ENCODE measurements at regions not wholly inside any gene's neighbourhood (a gene's known extent, or its start where the extent isn't known, plus 50 kb on each side); places are given as distances from the start of the nearest gene placed in this dataset.

- Mint-ChIP-seq H3K9me3 (no peaks in the 10 kb centered on the region), H3K27ac (no peak overlapping the region), H3K36me3 (ENCODE audit: low read depth) (no peaks in the 10 kb centered on the region), H3K4me1 (ENCODE audit: low read depth) (no peaks in the 10 kb centered on the region), H3K4me3 (no peak overlapping the region), H3K27me3 (no peaks in the 10 kb centered on the region)
- intact Hi-C loops (cut with micrococcal nuclease) = no loop called here
- no peak for ATAC-seq
- ChIA-PET POLR2A (no interaction called here), CTCF (interaction anchor here (1.9 kb wide), 1 partner anchor 11 kb away, joined by 4 read pairs; no protein-coding TSS in a partner anchor)
- no peak for TF ChIP-seq CTCF (IDR thresholded peaks at IDR 0.05)
- DNase-seq = no peak
Observed at GRCh38 chr2:67835266-67835665, 227.5 kb downstream of the C1D start.

- H3K27ac Mint-ChIP-seq = no peak overlapping the region
- intact Hi-C loops (cut with micrococcal nuclease) = no loop called here
- no peaks in the 10 kb centered on the region for H3K4me1 Mint-ChIP-seq (ENCODE audit: low read depth)
- DNase-seq (no peak), ATAC-seq (no peak)
- no peaks in the 10 kb centered on the region for H3K9me3 Mint-ChIP-seq
- TF ChIP-seq CTCF (IDR thresholded peaks at IDR 0.05) = no peak
- POLR2A ChIA-PET = no interaction called here
- H3K4me3 Mint-ChIP-seq = no peak overlapping the region
- CTCF ChIA-PET = interaction anchor here (1.9 kb wide), 1 partner anchor 9 kb away, joined by 4 read pairs; no protein-coding TSS in a partner anchor
- H3K36me3 Mint-ChIP-seq (ENCODE audit: low read depth) = no peaks in the 10 kb centered on the region
- H3K27me3 Mint-ChIP-seq = no peaks in the 10 kb centered on the region
Observed at GRCh38 chr2:67836866-67837265, 225.9 kb downstream of the C1D start.

- no peak for DNase-seq
- TF ChIP-seq CTCF (IDR thresholded peaks at IDR 0.05) = no peak
- ATAC-seq = no peak
- H3K36me3 Mint-ChIP-seq (ENCODE audit: low read depth) = no peaks in the 10 kb centered on the region
- intact Hi-C loops (cut with micrococcal nuclease) = no loop called here
- H3K27me3 Mint-ChIP-seq = peaks cover 5% of the 10 kb centered on the region
- no peak overlapping the region for H3K27ac Mint-ChIP-seq
- H3K9me3 Mint-ChIP-seq = no peaks in the 10 kb centered on the region
- ChIA-PET POLR2A (no interaction called here), CTCF (interaction anchor here (0.8 kb wide), 1 partner anchor 8 kb away, joined by 3 read pairs; no protein-coding TSS in a partner anchor)
- H3K4me1 Mint-ChIP-seq (ENCODE audit: low read depth) = no peaks in the 10 kb centered on the region
- no peak overlapping the region for H3K4me3 Mint-ChIP-seq
Observed at GRCh38 chr2:67838205-67838604, 224.6 kb downstream of the C1D start.

- no peaks in the 10 kb centered on the region for H3K4me1 Mint-ChIP-seq (ENCODE audit: low read depth)
- CTCF ChIA-PET = no interaction called here
- no peak overlapping the region for H3K4me3 Mint-ChIP-seq
- H3K27me3 Mint-ChIP-seq = peaks cover 5% of the 10 kb centered on the region
- DNase-seq (no peak), ATAC-seq (no peak)
- intact Hi-C loops (cut with micrococcal nuclease) = no loop called here
- H3K36me3 Mint-ChIP-seq (ENCODE audit: low read depth) = no peaks in the 10 kb centered on the region
- no peak for TF ChIP-seq CTCF (IDR thresholded peaks at IDR 0.05)
- H3K9me3 Mint-ChIP-seq = no peaks in the 10 kb centered on the region
- H3K27ac Mint-ChIP-seq = no peak overlapping the region
- POLR2A ChIA-PET = interaction anchor here (0.6 kb wide), 1 partner anchor 409 kb away, joined by 3 read pairs; no protein-coding TSS in a partner anchor
Observed at GRCh38 chr2:67839242-67839641, 223.6 kb downstream of the C1D start.

GRCh38 chr2:67839668-67840067 lies 223.1 kb downstream of the C1D start:
- no peaks in the 10 kb centered on the region for H3K4me1 Mint-ChIP-seq (ENCODE audit: low read depth)
- no peak overlapping the region for H3K27ac Mint-ChIP-seq
- intact Hi-C loops (cut with micrococcal nuclease) = loop anchor here (10.0 kb wide), 1 partner anchor 195 kb away; no protein-coding TSS in a partner anchor
- POLR2A ChIA-PET = no interaction called here
- H3K27me3 Mint-ChIP-seq = peaks cover 7% of the 10 kb centered on the region
- TF ChIP-seq CTCF (IDR thresholded peaks at IDR 0.05) = no peak
- DNase-seq (no peak), ATAC-seq (no peak)
- no peaks in the 10 kb centered on the region for H3K36me3 Mint-ChIP-seq (ENCODE audit: low read depth)
- H3K9me3 Mint-ChIP-seq = no peaks in the 10 kb centered on the region
- H3K4me3 Mint-ChIP-seq = no peak overlapping the region
- CTCF ChIA-PET = no interaction called here
